Esophagus squamous epithelium (tissue), 5 donors: ENCODE measurements at regions not wholly inside any gene's neighbourhood (a gene's known extent, or its start where the extent isn't known, plus 50 kb on each side); places are given as distances from the start of the nearest gene placed in this dataset.

ENCODE experiments used
- DNase-seq: peaks from one replicate; lab custom pipeline; 2025; lab: John Stamatoyannopoulos, UW
- H3K27ac ChIP-seq, 4 donors: fragments of 200-600 bp; sonication (generic); one replicate each; pipeline ENCODE4 v1.5.1; 2016 to 2019; ENCODE audit warnings: mild to moderate bottlenecking in 1 of 4
- H3K27me3 ChIP-seq, 4 donors: fragments of 200-600 bp; sonication (generic); 1 replicate in 3 of 4; 2 replicates in 1 of 4; pipeline versions ENCODE4 v1.5.1 to v1.6.0; 2017 to 2021; ENCODE audit warnings: antibody characterized with exemption in 1 of 4
- H3K36me3 ChIP-seq, 3 donors: fragments of 200-600 bp; sonication (generic); one replicate each; pipeline ENCODE4 v1.5.1; 2016 to 2019
- H3K4me1 ChIP-seq, 3 donors: fragments of 200-600 bp; sonication (generic); one replicate each; pipeline ENCODE4 v1.5.1; 2017 to 2019
- H3K4me3 ChIP-seq, 4 donors: fragments of 200-600 bp; sonication (generic); 1 replicate in 3 of 4; 2 replicates in 1 of 4; pipeline ENCODE4 v1.5.1; 2016 to 2019; ENCODE audit warnings: mild to moderate bottlenecking in 2 of 4, moderate library complexity in 1 of 4
- H3K9me3 ChIP-seq, 3 donors: fragments of 200-600 bp; sonication (generic); one replicate each; pipeline ENCODE4 v1.5.1; 2016 to 2019
- CTCF ChIP-seq, 6 experiments: fragments of 450-650 bp in 4 of 6; fragments of 200-600 bp in 2 of 6; sonication (generic) in 2 of 6; IDR thresholded peaks; one replicate each; pipeline ENCODE4 v1.5.1; 2016 to 2019; ENCODE audit warnings: antibody characterized with exemption in 6 of 6, mild to moderate bottlenecking in 4 of 6, moderate library complexity in 4 of 6
- POLR2A ChIP-seq, 4 donors: fragments of 450-650 bp; IDR thresholded peaks; one replicate each; pipeline ENCODE4 v1.6.1; 2017; ENCODE audit warnings: antibody characterized with exemption in 4 of 4, mild to moderate bottlenecking in 4 of 4, moderate library complexity in 3 of 4
- WGBS, 2 donors: methylation state at CpG; one replicate each; pipeline ENCODE4 v1.1.5; 2018; 5-methylcytosine and 5-hydroxymethylcytosine counted together
- intact Hi-C: fragments of 100-400 bp; cut with DNase I; formaldehyde crosslinking; loops from one replicate; pipeline ENCODE4 v1.15.0; 2022
- donor health status: DM: yes; HTN: yes; CAD: no.

GRCh38 chr11:28815110-28815509 is 706.9 kb downstream of the METTL15 start:
- no peak for TF ChIP-seq POLR2A (IDR thresholded peaks at IDR 0.05)
- no peak for TF ChIP-seq CTCF (IDR thresholded peaks at IDR 0.05)
- H3K27ac ChIP-seq: no peak overlapping the region
- no peak for DNase-seq
- 34 to 44% methylated on average over 4 of the region's 4 CpGs for WGBS, 2 donors
- no peaks in the 10 kb centered on the region for H3K27me3 ChIP-seq
- no peaks in the 10 kb centered on the region for H3K4me1 ChIP-seq
- no peaks in the 10 kb centered on the region for H3K9me3 ChIP-seq
- intact Hi-C loops: no loop called here
- H3K4me3 ChIP-seq: no peak overlapping the region
- H3K36me3 ChIP-seq: no peaks in the 10 kb centered on the region

- TF ChIP-seq CTCF (IDR thresholded peaks at IDR 0.05) (no peak), POLR2A (IDR thresholded peaks at IDR 0.05) (no peak)
- DNase-seq: no peak
- intact Hi-C loops: no loop called here
- Histone ChIP-seq H3K4me3 (no peak overlapping the region), H3K4me1 (no peaks in the 10 kb centered on the region), H3K27me3 (no peaks in the 10 kb centered on the region), H3K36me3 (no peaks in the 10 kb centered on the region), H3K27ac (no peak overlapping the region), H3K9me3 (no peaks in the 10 kb centered on the region)
Observed at GRCh38 chr11:28808771-28809170, 700.6 kb downstream of the METTL15 start.

- no peaks in the 10 kb centered on the region for H3K36me3 ChIP-seq
- no peaks in the 10 kb centered on the region for H3K9me3 ChIP-seq
- H3K27me3 ChIP-seq: no peaks in the 10 kb centered on the region
- H3K4me3 ChIP-seq: no peak overlapping the region
- H3K4me1 ChIP-seq: no peaks in the 10 kb centered on the region
- intact Hi-C loops: no loop called here
- no peak for TF ChIP-seq POLR2A (IDR thresholded peaks at IDR 0.05)
- no peak for TF ChIP-seq CTCF (IDR thresholded peaks at IDR 0.05)
- no peak for DNase-seq
- H3K27ac ChIP-seq: no peak overlapping the region
- 63 to 81% methylated on average over 2 of the region's 2 CpGs for WGBS, 2 donors
Observed at GRCh38 chr11:28799316-28799715, 691.1 kb downstream of the METTL15 start.

GRCh38 chr11:28798286-28798685 is 690.1 kb downstream of the METTL15 start:
- Histone ChIP-seq H3K27ac (no peak overlapping the region), H3K36me3 (no peaks in the 10 kb centered on the region), H3K4me1 (no peaks in the 10 kb centered on the region), H3K9me3 (no peaks in the 10 kb centered on the region), H3K27me3 (no peaks in the 10 kb centered on the region), H3K4me3 (no peak overlapping the region)
- no peak for DNase-seq
- intact Hi-C loops: no loop called here
- WGBS, 2 donors: 50 to 67% methylated on average over 2 of the region's 2 CpGs
- TF ChIP-seq CTCF (IDR thresholded peaks at IDR 0.05) (no peak), POLR2A (IDR thresholded peaks at IDR 0.05) (no peak)

GRCh38 chr11:28797536-28797935 is 689.3 kb downstream of the METTL15 start:
- Histone ChIP-seq H3K9me3 (no peaks in the 10 kb centered on the region), H3K27me3 (no peaks in the 10 kb centered on the region), H3K4me1 (no peaks in the 10 kb centered on the region), H3K27ac (no peak overlapping the region), H3K36me3 (no peaks in the 10 kb centered on the region), H3K4me3 (no peak overlapping the region)
- 52 to 58% methylated on average over 3 of the region's 3 CpGs for WGBS, 2 donors
- no peak for DNase-seq
- no peak for TF ChIP-seq POLR2A (IDR thresholded peaks at IDR 0.05)
- TF ChIP-seq CTCF (IDR thresholded peaks at IDR 0.05): no peak
- intact Hi-C loops: no loop called here
